ENCODE measurements at regions not wholly inside any gene's neighbourhood (a gene's known extent, or its start where the extent isn't known, plus 50 kb on each side); places are given as distances from the start of the nearest gene placed in this dataset.

DNA sequence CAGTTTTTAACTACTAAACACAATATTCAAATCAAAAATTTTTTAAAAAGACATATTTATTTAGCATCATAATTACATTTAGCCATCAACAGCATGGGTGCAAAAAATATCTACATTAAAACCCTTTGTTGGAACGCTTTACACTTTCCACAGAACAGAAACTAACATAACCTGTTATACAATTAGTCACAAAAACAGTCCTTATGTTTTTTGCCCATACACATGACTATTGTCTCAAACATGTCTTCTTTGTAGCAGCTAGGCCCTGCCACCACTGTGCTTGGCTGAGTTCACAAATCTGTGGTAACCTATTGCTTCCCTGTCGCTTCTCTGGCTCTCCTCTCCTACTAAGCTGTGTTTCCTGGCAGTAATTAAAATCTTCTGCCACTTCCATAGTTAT lies 1350.0 kb upstream of the ADGRL2 start:
- TF ChIP-seq EZH2 (IDR thresholded peaks at IDR 0.05) (no peak), POLR2AphosphoS5 (IDR thresholded peaks at IDR 0.05; ENCODE audit: borderline replicate concordance, low read depth, low read length) (no peak)

Data from SK-N-MC (cell line).